ENCODE measurements at regions not wholly inside any gene's neighbourhood (a gene's known extent, or its start where the extent isn't known, plus 50 kb on each side); places are given as distances from the start of the nearest gene placed in this dataset.

GRCh38 chr1:212192261-212192998 lies 92.8 kb upstream of the PPP2R5A start:
- no peak for DNase-seq

GRCh38 chr1:212196355-212196754 lies 88.9 kb upstream of the PPP2R5A start:
- no peak for DNase-seq

- DNase-seq = no peak
These were observed 83.7 kb upstream of the PPP2R5A start for GRCh38 chr1:212201461-212201860.

GRCh38 chr1:212203630-212204029 lies 81.6 kb upstream of the PPP2R5A start:
- no peak for DNase-seq

GRCh38 chr1:212205006-212205405 lies 80.2 kb upstream of the PPP2R5A start:
- no peak for DNase-seq

- no peak for DNase-seq
These were observed 79.4 kb upstream of the PPP2R5A start for GRCh38 chr1:212205843-212206242.

- DNase-seq = no peak
These were observed 78.1 kb upstream of the PPP2R5A start for GRCh38 chr1:212207118-212207517.

GRCh38 chr1:212207822-212208520 lies 77.2 kb upstream of the PPP2R5A start:
- no peak for DNase-seq

- DNase-seq = no peak
These were observed 76.1 kb upstream of the PPP2R5A start for GRCh38 chr1:212208978-212209644.

GRCh38 chr1:212211371-212211770 lies 73.8 kb upstream of the PPP2R5A start:
- DNase-seq = no peak

GRCh38 chr1:212212343-212212742 lies 72.9 kb upstream of the PPP2R5A start:
- DNase-seq = no peak

- no peak for DNase-seq
These were observed 72.3 kb upstream of the PPP2R5A start for GRCh38 chr1:212212906-212213305.

- no peak for DNase-seq
These were observed 71.4 kb upstream of the PPP2R5A start for GRCh38 chr1:212213784-212214183.

GRCh38 chr1:212214325-212214724 lies 70.9 kb upstream of the PPP2R5A start:
- DNase-seq = no peak

- DNase-seq = peak; percentile 83 to 85
These were observed 69.3 kb upstream of the PPP2R5A start for GRCh38 chr1:212215910-212216309.

GRCh38 chr1:212217633-212218032 lies 67.6 kb upstream of the PPP2R5A start:
- peak in 1 of 2 experiments; percentile 15 for DNase-seq

- DNase-seq = no peak
These were observed 67.1 kb upstream of the PPP2R5A start for GRCh38 chr1:212218065-212218464.

GRCh38 chr1:212218911-212219310 lies 66.3 kb upstream of the PPP2R5A start:
- no peak for DNase-seq

GRCh38 chr1:212219679-212220463 lies 65.3 kb upstream of the PPP2R5A start:
- DNase-seq = no peak

- DNase-seq = no peak
These were observed 63.4 kb upstream of the PPP2R5A start for GRCh38 chr1:212221801-212222200.

- no peak for DNase-seq
These were observed 61.1 kb upstream of the PPP2R5A start for GRCh38 chr1:212224102-212224501.

GRCh38 chr1:212225416-212225815 lies 59.8 kb upstream of the PPP2R5A start:
- no peak for DNase-seq

GRCh38 chr1:212225871-212226302 lies 59.3 kb upstream of the PPP2R5A start:
- no peak for DNase-seq
